ENCODE measurements at regions not wholly inside any gene's neighbourhood (a gene's known extent, or its start where the extent isn't known, plus 50 kb on each side); places are given as distances from the start of the nearest gene placed in this dataset.

DNA sequence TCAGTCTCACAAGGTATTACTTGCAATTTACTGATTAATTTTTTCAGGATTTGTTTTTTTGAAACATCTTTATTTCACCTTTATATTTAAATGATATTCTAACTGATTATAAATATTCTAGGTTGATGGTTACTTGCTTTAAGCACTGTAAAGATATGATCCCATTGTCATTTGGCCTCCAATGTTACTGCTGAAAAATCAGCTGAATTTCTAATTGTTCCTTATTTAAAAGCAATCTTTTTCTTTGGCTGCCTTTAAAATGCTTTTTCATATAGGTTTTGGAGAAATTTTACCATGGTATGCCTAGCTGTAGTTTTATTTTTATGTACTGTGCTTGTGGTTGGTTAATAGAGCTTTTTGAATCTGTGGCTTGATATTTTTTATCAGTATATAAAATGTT, 275.6 kb upstream of the PPFIA2 start:
- dilution Hi-C loops (cut with MboI; ENCODE audit: extremely low pct_ligation_motif_present, low sequenced_read_pairs), result no loop called here
- no peaks in the 10 kb centered on the region for H4K20me1 ChIP-seq (ENCODE audit: control insufficient read depth, extremely low read depth, insufficient read depth, low read length)
- no peaks in the 10 kb centered on the region for H3K9me1 ChIP-seq (ENCODE audit: control insufficient read depth, extremely low read depth, insufficient read depth, low read length)
- no peaks in the 10 kb centered on the region for H3K27me3 ChIP-seq (ENCODE audit: control insufficient read depth, extremely low read depth, insufficient read depth, low read length)
- no peak overlapping the region for H3K9ac ChIP-seq (ENCODE audit: control insufficient read depth, extremely low read depth, insufficient read depth, low read length)
- H3K27ac ChIP-seq (ENCODE audit: control insufficient read depth, insufficient read depth, low read length), result no peak overlapping the region
- DNase-seq (ENCODE audit: low read depth, low spot score) (no peak), FAIRE-seq (no peak)
- no peaks in the 10 kb centered on the region for H3K4me1 ChIP-seq (ENCODE audit: control insufficient read depth, extremely low read depth, insufficient read depth, low read length)
- H3K4me3 ChIP-seq (ENCODE audit: control insufficient read depth in 2 of 3, extremely low read depth in 1 of 3, insufficient read depth in 2 of 3, low read depth in 1 of 3, low read length in 3 of 3), result no peak overlapping the region
- no peak overlapping the region for H3K4me2 ChIP-seq (ENCODE audit: control insufficient read depth, extremely low read depth, insufficient read depth, low read depth, low read length)
- H3K36me3 ChIP-seq (ENCODE audit: control insufficient read depth in 2 of 2, extremely low read depth in 1 of 2, insufficient read depth in 2 of 2, low read length in 2 of 2), result no peaks in the 10 kb centered on the region
- H2AFZ ChIP-seq (ENCODE audit: control insufficient read depth, low read length), result no peak overlapping the region
- no peaks in the 10 kb centered on the region for H3K79me2 ChIP-seq (ENCODE audit: control insufficient read depth, insufficient read depth, low read length)
- no peak for TF ChIP-seq EZH2 (IDR thresholded peaks at IDR 0.05; ENCODE audit: low read length)
- H3K9me3 ChIP-seq (ENCODE audit: control insufficient read depth, low read depth, low read length), result no peaks in the 10 kb centered on the region

DNA sequence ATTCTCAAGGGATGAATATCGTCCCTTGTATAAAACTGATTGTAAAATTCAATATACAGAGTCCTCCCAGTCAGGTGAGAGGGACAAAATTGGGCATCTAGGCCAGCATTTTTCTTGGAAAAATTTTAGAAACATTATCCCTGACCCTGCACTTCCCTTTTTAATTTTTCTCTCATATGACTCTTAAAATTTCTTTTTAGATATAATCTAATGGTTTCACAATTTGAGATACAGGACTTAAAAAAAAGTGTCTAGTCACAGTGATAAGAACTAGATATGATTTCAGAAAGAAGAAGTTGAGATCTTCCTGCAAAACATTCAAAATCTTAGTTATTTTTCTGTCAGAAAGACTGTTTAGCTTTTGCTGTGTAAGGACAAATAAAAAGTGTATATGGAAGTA, 270.8 kb upstream of the PPFIA2 start:
- Histone ChIP-seq H3K4me3 (ENCODE audit: control insufficient read depth in 2 of 3, extremely low read depth in 1 of 3, insufficient read depth in 2 of 3, low read depth in 1 of 3, low read length in 3 of 3) (no peak overlapping the region), H4K20me1 (ENCODE audit: control insufficient read depth, extremely low read depth, insufficient read depth, low read length) (no peaks in the 10 kb centered on the region), H3K4me1 (ENCODE audit: control insufficient read depth, extremely low read depth, insufficient read depth, low read length) (no peaks in the 10 kb centered on the region), H2AFZ (ENCODE audit: control insufficient read depth, low read length) (no peak overlapping the region), H3K36me3 (ENCODE audit: control insufficient read depth in 2 of 2, extremely low read depth in 1 of 2, insufficient read depth in 2 of 2, low read length in 2 of 2) (no peaks in the 10 kb centered on the region), H3K9me1 (ENCODE audit: control insufficient read depth, extremely low read depth, insufficient read depth, low read length) (no peaks in the 10 kb centered on the region), H3K79me2 (ENCODE audit: control insufficient read depth, insufficient read depth, low read length) (no peaks in the 10 kb centered on the region), H3K9me3 (ENCODE audit: control insufficient read depth, low read depth, low read length) (no peaks in the 10 kb centered on the region), H3K9ac (ENCODE audit: control insufficient read depth, extremely low read depth, insufficient read depth, low read length) (no peak overlapping the region), H3K27me3 (ENCODE audit: control insufficient read depth, extremely low read depth, insufficient read depth, low read length) (no peaks in the 10 kb centered on the region), H3K4me2 (ENCODE audit: control insufficient read depth, extremely low read depth, insufficient read depth, low read depth, low read length) (no peak overlapping the region), H3K27ac (ENCODE audit: control insufficient read depth, insufficient read depth, low read length) (no peak overlapping the region)
- DNase-seq (ENCODE audit: low read depth, low spot score) (no peak), FAIRE-seq (no peak)
- TF ChIP-seq, protein P1, sequence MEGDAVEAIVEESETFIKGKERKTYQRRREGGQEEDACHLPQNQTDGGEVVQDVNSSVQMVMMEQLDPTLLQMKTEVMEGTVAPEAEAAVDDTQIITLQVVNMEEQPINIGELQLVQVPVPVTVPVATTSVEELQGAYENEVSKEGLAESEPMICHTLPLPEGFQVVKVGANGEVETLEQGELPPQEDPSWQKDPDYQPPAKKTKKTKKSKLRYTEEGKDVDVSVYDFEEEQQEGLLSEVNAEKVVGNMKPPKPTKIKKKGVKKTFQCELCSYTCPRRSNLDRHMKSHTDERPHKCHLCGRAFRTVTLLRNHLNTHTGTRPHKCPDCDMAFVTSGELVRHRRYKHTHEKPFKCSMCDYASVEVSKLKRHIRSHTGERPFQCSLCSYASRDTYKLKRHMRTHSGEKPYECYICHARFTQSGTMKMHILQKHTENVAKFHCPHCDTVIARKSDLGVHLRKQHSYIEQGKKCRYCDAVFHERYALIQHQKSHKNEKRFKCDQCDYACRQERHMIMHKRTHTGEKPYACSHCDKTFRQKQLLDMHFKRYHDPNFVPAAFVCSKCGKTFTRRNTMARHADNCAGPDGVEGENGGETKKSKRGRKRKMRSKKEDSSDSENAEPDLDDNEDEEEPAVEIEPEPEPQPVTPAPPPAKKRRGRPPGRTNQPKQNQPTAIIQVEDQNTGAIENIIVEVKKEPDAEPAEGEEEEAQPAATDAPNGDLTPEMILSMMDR (optimal IDR thresholded peaks at IDR 0.05 in 1 of 3, IDR thresholded peaks at IDR 0.05 in 1 of 3, conservative IDR thresholded peaks at IDR 0.05 in 1 of 3; ENCODE audit: extremely low read depth in 1 of 3, insufficient read depth in 2 of 3, low read length in 3 of 3), result no peak
- no peak for TF ChIP-seq EZH2 (IDR thresholded peaks at IDR 0.05; ENCODE audit: low read length)
- dilution Hi-C loops (cut with MboI; ENCODE audit: extremely low pct_ligation_motif_present, low sequenced_read_pairs), result no loop called here

DNA sequence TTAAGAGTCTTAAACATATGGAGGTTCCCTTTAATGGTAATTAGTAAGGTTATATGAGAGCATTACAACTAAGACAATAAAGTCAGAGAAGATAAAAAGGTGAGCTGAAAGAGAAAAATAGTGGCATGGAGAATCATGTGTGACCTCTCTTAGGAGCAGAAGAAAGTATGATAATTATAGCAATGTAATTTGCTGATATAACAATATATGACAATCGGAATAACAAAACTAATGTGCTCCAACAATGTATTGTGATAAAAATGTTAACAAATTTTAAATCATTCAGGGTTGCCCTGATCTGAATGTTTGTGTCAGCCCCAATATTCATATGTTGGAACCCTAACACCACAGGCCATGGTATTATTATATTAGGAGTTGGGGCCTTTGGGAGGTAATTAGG, 269.6 kb upstream of the PPFIA2 start:
- no peak overlapping the region for H3K4me2 ChIP-seq (ENCODE audit: control insufficient read depth, extremely low read depth, insufficient read depth, low read depth, low read length)
- no peak overlapping the region for H2AFZ ChIP-seq (ENCODE audit: control insufficient read depth, low read length)
- no peak for DNase-seq (ENCODE audit: low read depth, low spot score)
- no peak overlapping the region for H3K27ac ChIP-seq (ENCODE audit: control insufficient read depth, insufficient read depth, low read length)
- no peak overlapping the region for H3K9ac ChIP-seq (ENCODE audit: control insufficient read depth, extremely low read depth, insufficient read depth, low read length)
- dilution Hi-C loops (cut with MboI; ENCODE audit: extremely low pct_ligation_motif_present, low sequenced_read_pairs), result no loop called here
- H3K4me3 ChIP-seq (ENCODE audit: control insufficient read depth in 2 of 3, extremely low read depth in 1 of 3, insufficient read depth in 2 of 3, low read depth in 1 of 3, low read length in 3 of 3), result no peak overlapping the region
- H3K9me1 ChIP-seq (ENCODE audit: control insufficient read depth, extremely low read depth, insufficient read depth, low read length), result no peaks in the 10 kb centered on the region
- H3K4me1 ChIP-seq (ENCODE audit: control insufficient read depth, extremely low read depth, insufficient read depth, low read length), result no peaks in the 10 kb centered on the region
- no peaks in the 10 kb centered on the region for H3K36me3 ChIP-seq (ENCODE audit: control insufficient read depth in 2 of 2, extremely low read depth in 1 of 2, insufficient read depth in 2 of 2, low read length in 2 of 2)
- TF ChIP-seq, protein P1 (optimal IDR thresholded peaks at IDR 0.05 in 1 of 3, IDR thresholded peaks at IDR 0.05 in 1 of 3, conservative IDR thresholded peaks at IDR 0.05 in 1 of 3; ENCODE audit: extremely low read depth in 1 of 3, insufficient read depth in 2 of 3, low read length in 3 of 3), result no peak
- TF ChIP-seq EZH2 (IDR thresholded peaks at IDR 0.05; ENCODE audit: low read length), result no peak
- no peaks in the 10 kb centered on the region for H3K79me2 ChIP-seq (ENCODE audit: control insufficient read depth, insufficient read depth, low read length)
- H4K20me1 ChIP-seq (ENCODE audit: control insufficient read depth, extremely low read depth, insufficient read depth, low read length), result no peaks in the 10 kb centered on the region
- H3K27me3 ChIP-seq (ENCODE audit: control insufficient read depth, extremely low read depth, insufficient read depth, low read length), result no peaks in the 10 kb centered on the region
- H3K9me3 ChIP-seq (ENCODE audit: control insufficient read depth, low read depth, low read length), result no peaks in the 10 kb centered on the region
- no peak for FAIRE-seq
